Upper lobe of left lung (tissue), 6 donors: ENCODE measurements at regions not wholly inside any gene's neighbourhood (a gene's known extent, or its start where the extent isn't known, plus 50 kb on each side); places are given as distances from the start of the nearest gene placed in this dataset.

Experiments used
- ATAC-seq, 2 donors: fragments of 200-7000 bp; cut with Tn5 transposase; one replicate each; pipeline ENCODE4 v1.9.1; 2022; ENCODE audit warnings: mild to moderate bottlenecking in 2 of 2, moderate library complexity in 2 of 2; ENCODE audit not compliant: low FRiP score in 2 of 2
- DNase-seq, 2 donors: peaks; one replicate each; pipeline ENCODE4 v3.0.0-alpha.2; 2019 to 2020
- H3K27ac ChIP-seq, 4 donors: fragments of 200-600 bp; sonication (generic); one replicate each; pipeline ENCODE4 v1.5.1; 2016 to 2019
- H3K27me3 ChIP-seq, 4 donors: fragments of 200-600 bp; sonication (generic); one replicate each; pipeline ENCODE4 v1.5.1; 2017 to 2019
- H3K36me3 ChIP-seq, 4 donors: fragments of 200-600 bp; sonication (generic); one replicate each; pipeline ENCODE4 v1.5.1; 2016 to 2019
- H3K4me1 ChIP-seq, 4 donors: fragments of 200-600 bp; sonication (generic); one replicate each; pipeline ENCODE4 v1.5.1; 2018 to 2019
- H3K4me3 ChIP-seq, 4 donors: fragments of 200-600 bp; sonication (generic); one replicate each; pipeline ENCODE4 v1.5.1; 2017 to 2019; ENCODE audit warnings: mild to moderate bottlenecking in 2 of 4, moderate library complexity in 1 of 4
- H3K9me3 ChIP-seq, 4 donors: fragments of 200-600 bp; sonication (generic); one replicate each; pipeline ENCODE4 v1.5.1; 2018 to 2019
- EP300 ChIP-seq, 4 donors: sonication (generic); formaldehyde crosslinking; IDR thresholded peaks; one replicate each; pipeline ENCODE4 v1.5.1; 2017; ENCODE audit warnings: antibody characterized with exemption in 4 of 4, control low read depth in 2 of 4
- POLR2A ChIP-seq, 4 donors: fragments of 450-650 bp; IDR thresholded peaks; one replicate each; pipeline ENCODE4 v1.5.1; 2016 to 2017; ENCODE audit warnings: antibody characterized with exemption in 4 of 4, mild to moderate bottlenecking in 2 of 4
- POLR2AphosphoS5 ChIP-seq, 2 donors: sonication (generic); formaldehyde crosslinking; IDR thresholded peaks; one replicate each; pipeline ENCODE4 v1.5.1; 2017; ENCODE audit warnings: antibody characterized with exemption in 2 of 2
- WGBS, 2 donors: methylation state at CpG; one replicate each; pipeline ENCODE4 v1.1.5; 2017 to 2018; 5-methylcytosine and 5-hydroxymethylcytosine counted together
- TF ChIP-seq, protein P1 (sequence below), 6 experiments: fragments of 450-650 bp in 4 of 6; fragments of 200-600 bp in 2 of 6; sonication (generic) in 2 of 6; IDR thresholded peaks; one replicate each; pipeline ENCODE4 v1.5.1; 2016 to 2019; ENCODE audit warnings: antibody characterized with exemption in 6 of 6
- donor health status: DM: no; HTN: no; CAD: no; lungs with moderate emphysema.
- donor health status: DM: no; HTN: yes; CAD: no; lungs with severe emphysema.

DNA sequence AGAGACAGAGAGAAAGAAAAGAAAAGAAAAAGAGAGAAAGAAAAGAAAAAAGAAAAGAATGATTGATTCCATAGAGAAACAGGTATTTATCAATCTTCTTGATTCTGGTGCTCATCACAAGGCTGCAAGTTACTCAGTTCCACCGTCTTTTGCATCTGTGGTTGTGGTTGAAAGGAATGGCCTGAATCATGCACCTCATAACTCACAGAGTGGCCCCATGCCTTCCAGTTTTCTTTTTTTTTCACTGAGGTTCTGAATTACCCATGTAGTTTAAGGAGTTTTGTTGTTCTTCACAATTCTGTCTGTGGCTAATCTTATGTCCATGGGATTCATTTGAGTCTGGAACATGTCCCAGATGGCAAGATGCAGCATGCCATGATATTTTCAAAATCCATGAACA lies 156.0 kb downstream of the ZNF33B start:
- Histone ChIP-seq H3K27ac (no peak overlapping the region), H3K9me3 (no peaks in the 10 kb centered on the region), H3K4me3 (no peak overlapping the region), H3K27me3 (no peaks in the 10 kb centered on the region), H3K36me3 (no peaks in the 10 kb centered on the region), H3K4me1 (no peaks in the 10 kb centered on the region)
- ATAC-seq (no peak), DNase-seq (no peak)
- TF ChIP-seq, protein P1, sequence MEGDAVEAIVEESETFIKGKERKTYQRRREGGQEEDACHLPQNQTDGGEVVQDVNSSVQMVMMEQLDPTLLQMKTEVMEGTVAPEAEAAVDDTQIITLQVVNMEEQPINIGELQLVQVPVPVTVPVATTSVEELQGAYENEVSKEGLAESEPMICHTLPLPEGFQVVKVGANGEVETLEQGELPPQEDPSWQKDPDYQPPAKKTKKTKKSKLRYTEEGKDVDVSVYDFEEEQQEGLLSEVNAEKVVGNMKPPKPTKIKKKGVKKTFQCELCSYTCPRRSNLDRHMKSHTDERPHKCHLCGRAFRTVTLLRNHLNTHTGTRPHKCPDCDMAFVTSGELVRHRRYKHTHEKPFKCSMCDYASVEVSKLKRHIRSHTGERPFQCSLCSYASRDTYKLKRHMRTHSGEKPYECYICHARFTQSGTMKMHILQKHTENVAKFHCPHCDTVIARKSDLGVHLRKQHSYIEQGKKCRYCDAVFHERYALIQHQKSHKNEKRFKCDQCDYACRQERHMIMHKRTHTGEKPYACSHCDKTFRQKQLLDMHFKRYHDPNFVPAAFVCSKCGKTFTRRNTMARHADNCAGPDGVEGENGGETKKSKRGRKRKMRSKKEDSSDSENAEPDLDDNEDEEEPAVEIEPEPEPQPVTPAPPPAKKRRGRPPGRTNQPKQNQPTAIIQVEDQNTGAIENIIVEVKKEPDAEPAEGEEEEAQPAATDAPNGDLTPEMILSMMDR (IDR thresholded peaks at IDR 0.05), result no peak
- TF ChIP-seq POLR2AphosphoS5 (IDR thresholded peaks at IDR 0.05), result no peak
- no peak for TF ChIP-seq POLR2A (IDR thresholded peaks at IDR 0.05)
- TF ChIP-seq EP300 (IDR thresholded peaks at IDR 0.05), result no peak
- WGBS, 2 donors, result 95 to 100% methylated on average over 1 of the region's 1 CpG

DNA sequence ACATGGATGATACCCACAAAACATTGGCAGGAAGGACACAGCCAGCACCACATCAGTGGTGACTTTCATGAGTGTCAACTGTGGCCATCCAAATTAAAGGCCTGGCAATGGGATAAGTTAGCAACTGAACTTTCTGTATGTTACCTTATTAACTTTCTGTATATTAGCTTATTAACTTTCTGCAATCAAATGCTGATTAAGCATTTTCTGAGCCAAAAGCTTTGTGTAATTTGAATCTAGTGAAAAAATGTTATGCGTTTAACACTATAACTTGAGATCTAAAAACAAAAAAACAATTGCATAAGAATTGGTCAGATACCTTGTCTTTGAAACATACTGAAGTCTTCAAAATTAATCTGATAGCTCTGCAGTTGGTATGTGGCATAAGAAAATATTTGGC lies 159.3 kb downstream of the ZNF33B start:
- 88 to 93% methylated on average over 1 of the region's 1 CpG for WGBS, 2 donors
- no peaks in the 10 kb centered on the region for H3K27me3 ChIP-seq
- no peak for DNase-seq
- no peak for ATAC-seq
- H3K4me1 ChIP-seq, result peaks cover 0 to 16% (median 0%) of the 10 kb centered on the region in 4 donors
- no peak overlapping the region for H3K4me3 ChIP-seq
- no peaks in the 10 kb centered on the region for H3K36me3 ChIP-seq
- no peaks in the 10 kb centered on the region for H3K9me3 ChIP-seq
- TF ChIP-seq EP300 (IDR thresholded peaks at IDR 0.05) (no peak), POLR2AphosphoS5 (IDR thresholded peaks at IDR 0.05) (no peak), POLR2A (IDR thresholded peaks at IDR 0.05) (no peak)
- TF ChIP-seq, protein P1 (IDR thresholded peaks at IDR 0.05), result no peak
- H3K27ac ChIP-seq, result no peak overlapping the region

DNA sequence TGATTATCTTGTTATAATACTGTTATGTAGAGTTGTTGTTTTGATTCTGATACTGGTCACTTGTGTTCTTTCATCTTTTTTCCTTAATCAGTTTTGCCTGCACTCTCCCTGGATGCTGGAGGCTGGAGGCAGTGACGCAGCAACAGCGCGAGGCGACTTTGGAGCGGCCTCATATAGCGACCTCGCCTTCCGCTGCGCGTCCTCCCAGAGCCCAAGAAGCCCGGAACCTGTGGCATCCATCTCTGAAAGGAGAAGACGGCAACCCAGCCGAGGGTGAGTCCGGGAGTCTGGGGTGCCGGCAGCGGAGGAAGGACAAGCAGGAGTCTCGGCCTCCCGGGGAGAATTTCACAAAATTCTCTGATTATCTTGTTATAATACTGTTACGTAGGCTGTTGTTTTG lies 161.2 kb downstream of the ZNF33B start:
- Histone ChIP-seq H3K36me3 (no peaks in the 10 kb centered on the region), H3K27me3 (no peaks in the 10 kb centered on the region), H3K4me3 (no peak overlapping the region), H3K27ac (no peak overlapping the region), H3K4me1 (peaks cover 0 to 16% (median 0%) of the 10 kb centered on the region in 4 donors), H3K9me3 (no peaks in the 10 kb centered on the region)
- DNase-seq, result peak in 1 of 2 donors; percentile 59
- 91 to 93% methylated on average over 19 of the region's 19 CpGs for WGBS, 2 donors
- no peak for TF ChIP-seq EP300 (IDR thresholded peaks at IDR 0.05)
- no peak for TF ChIP-seq POLR2AphosphoS5 (IDR thresholded peaks at IDR 0.05)
- TF ChIP-seq, protein P1 (IDR thresholded peaks at IDR 0.05), result no peak
- TF ChIP-seq POLR2A (IDR thresholded peaks at IDR 0.05), result no peak
- ATAC-seq, result no peak

DNA sequence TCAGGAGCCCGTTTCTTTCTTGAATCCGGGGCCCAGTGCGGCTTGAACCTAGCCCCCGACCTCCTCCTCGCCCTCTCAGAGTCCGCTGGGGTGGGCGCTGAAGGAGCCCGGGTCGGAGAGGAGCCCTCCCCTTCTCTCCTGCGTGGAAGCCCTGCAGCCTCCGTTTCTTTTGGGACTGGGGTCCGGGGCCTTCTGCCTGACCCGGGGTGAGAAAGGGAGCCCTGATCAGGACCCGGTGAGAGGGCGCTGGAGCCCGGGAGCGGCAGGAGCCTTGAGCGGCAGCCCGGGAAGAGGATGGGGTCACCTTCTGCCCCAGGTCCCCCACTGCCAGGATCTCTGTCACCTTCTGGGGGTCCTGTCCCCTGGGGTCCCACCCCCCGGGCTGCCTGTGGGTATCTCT lies 162.3 kb downstream of the ZNF33B start:
- WGBS, 2 donors, result 14 to 18% methylated on average over 3 to 11 of the region's 20 CpGs
- H3K4me3 ChIP-seq, result peak overlapping the region in 3 of 4 donors; percentile 43 to 57 (median 53)
- H3K4me1 ChIP-seq, result peaks cover 0 to 16% (median 0%) of the 10 kb centered on the region in 4 donors
- ATAC-seq (peak in 1 of 2 donors; percentile 22), DNase-seq (no peak)
- H3K27ac ChIP-seq, result peak overlapping the region in 3 of 4 donors; percentile 7 to 39 (median 28)
- TF ChIP-seq, protein P1 (IDR thresholded peaks at IDR 0.05), result no peak
- no peak for TF ChIP-seq EP300 (IDR thresholded peaks at IDR 0.05)
- H3K9me3 ChIP-seq, result no peaks in the 10 kb centered on the region
- H3K27me3 ChIP-seq, result no peaks in the 10 kb centered on the region
- no peaks in the 10 kb centered on the region for H3K36me3 ChIP-seq
